HG02798 (cell line): ENCODE measurements at regions not wholly inside any gene's neighbourhood (a gene's known extent, or its start where the extent isn't known, plus 50 kb on each side); places are given as distances from the start of the nearest gene placed in this dataset.
"Not testable (repeated sequence)": the region's sequence is repeated elsewhere in the genome, so short reads cannot be mapped to it uniquely, and the experiment has no call there.

Experiments used
- ATAC-seq: cut with Tn5 transposase; IDR thresholded peaks from one replicate; pipeline ENCODE4 v1.9.1; 2021; ENCODE audit warnings: mild to moderate bottlenecking; ENCODE audit not compliant: unreplicated experiment, poor library complexity

GRCh38 chr3:135392151-135392550 lies 573.4 kb upstream of the PPP2R3A start:
- ATAC-seq, result no peak

DNA sequence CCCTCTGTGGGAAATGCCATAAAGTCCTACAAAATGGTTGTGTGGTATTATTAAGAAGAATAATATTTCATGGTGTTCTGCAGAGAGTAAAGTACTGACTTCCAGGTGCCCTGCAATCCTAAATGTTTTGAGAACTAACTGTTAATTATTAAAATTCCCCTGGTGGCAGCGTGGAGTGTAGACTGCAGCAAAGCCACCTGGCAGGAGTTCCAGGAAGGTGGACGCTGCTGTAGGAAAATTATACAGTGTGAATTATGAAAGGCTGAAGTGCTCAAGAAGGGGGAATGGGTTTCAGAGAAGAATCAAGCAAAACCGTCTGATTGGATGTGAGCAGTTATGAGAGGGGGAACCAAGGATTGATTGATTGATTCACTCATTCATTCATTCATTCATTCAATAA lies 572.4 kb upstream of the PPP2R3A start:
- ATAC-seq, result no peak

GRCh38 chr3:135393898-135394525 lies 571.5 kb upstream of the PPP2R3A start:
- ATAC-seq, result no peak

DNA sequence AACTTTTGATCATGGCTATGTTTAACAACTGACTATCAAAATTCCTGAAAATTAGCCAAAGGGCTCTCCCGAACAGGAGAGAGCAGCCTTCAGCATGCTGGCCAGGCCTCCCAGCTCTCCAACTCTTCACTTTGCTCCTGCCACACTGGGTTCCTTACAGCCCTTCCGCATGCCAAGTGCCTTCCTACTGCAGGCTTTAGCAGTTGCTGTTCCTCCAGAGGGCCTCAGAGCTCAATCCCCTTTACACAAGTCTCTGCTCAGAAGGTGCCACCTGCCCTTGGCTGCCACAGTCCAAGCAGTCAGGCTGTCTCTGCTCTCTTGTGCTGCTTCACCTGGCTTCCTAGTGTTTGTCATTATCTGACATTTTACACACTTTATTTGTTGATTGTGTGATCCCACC lies 553.1 kb upstream of the PPP2R3A start:
- ATAC-seq, result no peak

GRCh38 chr3:135416182-135416581 lies 549.3 kb upstream of the PPP2R3A start:
- no peak for ATAC-seq

- no peak for ATAC-seq
These were observed 546.4 kb upstream of the PPP2R3A start for GRCh38 chr3:135419155-135419554.

- no peak for ATAC-seq
These were observed 539.0 kb upstream of the PPP2R3A start for GRCh38 chr3:135426508-135426907.

- no peak for ATAC-seq
These were observed 533.1 kb upstream of the PPP2R3A start for GRCh38 chr3:135432402-135432801.

- ATAC-seq, result not testable (repeated sequence)
These were observed 526.5 kb upstream of the PPP2R3A start for GRCh38 chr3:135438889-135439597.

GRCh38 chr3:135439632-135440031 lies 525.9 kb upstream of the PPP2R3A start:
- not testable (repeated sequence) for ATAC-seq

DNA sequence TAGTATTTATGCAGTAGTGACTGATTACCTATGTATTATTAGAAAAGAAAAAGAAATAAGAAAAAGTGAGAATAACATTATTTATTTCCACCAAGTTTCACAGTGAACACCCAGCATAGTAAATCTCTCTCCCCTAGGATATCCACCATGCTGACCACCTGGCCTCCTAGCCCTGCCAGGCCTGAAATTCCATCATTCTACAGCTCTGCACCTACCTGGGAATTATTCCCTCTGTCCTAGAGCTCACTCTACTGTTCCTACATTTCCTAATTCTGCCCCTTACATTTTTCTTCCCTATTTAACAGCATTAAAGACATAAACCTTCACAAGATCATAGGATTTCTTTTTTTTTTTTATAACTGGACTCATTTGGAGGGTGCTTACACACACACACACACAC lies 525.3 kb upstream of the PPP2R3A start:
- ATAC-seq, result no peak

DNA sequence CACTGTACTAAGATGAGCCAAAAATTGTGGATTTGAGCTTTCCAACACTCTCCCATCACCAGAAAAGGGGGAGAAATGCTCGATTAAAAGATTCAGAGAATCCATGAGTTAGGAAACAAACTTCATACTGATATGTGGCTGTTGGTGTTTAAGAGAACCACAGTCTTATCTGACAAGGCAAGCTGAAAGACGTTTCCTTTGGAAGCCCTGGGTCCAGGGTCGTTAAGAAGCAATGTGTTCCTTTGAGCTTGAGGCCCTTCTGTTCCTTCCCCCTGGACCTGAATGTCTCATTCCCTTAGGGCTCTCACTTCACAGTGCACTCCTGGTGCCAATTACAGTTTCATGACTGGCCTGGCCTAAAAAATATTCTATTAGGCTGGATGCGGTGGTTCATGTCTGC lies 524.8 kb upstream of the PPP2R3A start:
- ATAC-seq, result no peak

- no peak for ATAC-seq
These were observed 521.5 kb upstream of the PPP2R3A start for GRCh38 chr3:135444058-135444457.

GRCh38 chr3:135447483-135447882 lies 518.0 kb upstream of the PPP2R3A start:
- ATAC-seq, result no peak

DNA sequence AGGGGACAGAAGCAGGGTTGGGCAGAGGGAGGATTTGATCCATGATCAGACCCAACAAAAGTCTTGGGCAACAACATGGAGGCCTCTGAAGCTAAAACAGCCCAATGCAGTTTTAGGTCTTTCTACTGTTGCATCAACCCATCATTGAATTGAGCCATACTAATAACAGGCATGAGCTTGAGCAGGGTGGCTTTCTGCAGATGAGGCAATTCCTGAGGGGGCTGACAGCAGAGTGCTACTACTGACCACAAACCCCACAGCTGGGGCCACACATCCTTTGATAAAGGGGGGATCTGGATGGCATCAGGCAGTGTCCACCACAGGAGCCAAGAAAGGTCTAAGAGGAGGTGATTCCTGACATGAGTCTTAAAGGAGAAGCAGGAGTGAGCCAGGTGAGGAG lies 517.0 kb upstream of the PPP2R3A start:
- ATAC-seq, result no peak

- ATAC-seq, result no peak
These were observed 516.5 kb upstream of the PPP2R3A start for GRCh38 chr3:135449046-135449445.

DNA sequence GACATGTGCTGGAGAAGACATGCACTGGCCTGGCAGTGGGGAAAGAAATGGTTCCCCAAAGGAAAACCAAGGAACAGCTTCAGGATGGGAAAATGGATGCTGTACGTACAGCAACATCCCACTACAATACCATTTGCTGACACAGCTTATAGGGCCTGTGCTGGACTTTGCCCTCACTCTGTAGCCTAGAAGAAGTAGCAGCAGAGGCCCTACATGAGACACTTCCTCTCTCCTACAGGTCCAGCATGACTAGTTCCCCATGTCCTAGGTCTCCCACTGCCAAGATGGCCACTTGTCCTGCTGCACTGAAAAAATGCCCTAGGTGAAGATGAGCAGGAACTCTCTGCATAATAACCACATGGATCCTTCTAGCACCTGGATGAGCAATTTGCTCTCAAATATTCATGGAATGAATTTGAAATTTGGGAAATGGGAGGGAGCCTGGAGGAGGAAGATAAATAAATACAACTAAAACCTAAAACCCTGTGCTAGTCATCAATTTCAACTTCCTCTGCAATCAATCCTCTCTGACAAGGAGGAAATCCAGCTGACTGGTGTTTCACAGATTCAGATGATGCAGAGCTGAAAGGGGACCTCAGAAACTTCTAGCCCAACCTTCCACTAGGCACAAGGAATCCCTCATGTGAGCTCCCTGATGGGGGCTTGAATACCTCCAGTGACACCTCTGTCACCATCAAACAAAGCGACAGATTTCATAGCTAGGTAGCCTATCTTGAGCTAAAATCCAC lies 514.3 kb upstream of the PPP2R3A start:
- ATAC-seq, result no peak

- ATAC-seq, result no peak
These were observed 512.6 kb upstream of the PPP2R3A start for GRCh38 chr3:135452881-135453280.

GRCh38 chr3:135453326-135453725 lies 512.2 kb upstream of the PPP2R3A start:
- no peak for ATAC-seq

GRCh38 chr3:135454890-135455289 lies 510.6 kb upstream of the PPP2R3A start:
- ATAC-seq, result no peak

GRCh38 chr3:135456108-135456790 lies 509.3 kb upstream of the PPP2R3A start:
- ATAC-seq, result no peak
